ENCODE measurements at regions not wholly inside any gene's neighbourhood (a gene's known extent, or its start where the extent isn't known, plus 50 kb on each side); places are given as distances from the start of the nearest gene placed in this dataset.

DNA sequence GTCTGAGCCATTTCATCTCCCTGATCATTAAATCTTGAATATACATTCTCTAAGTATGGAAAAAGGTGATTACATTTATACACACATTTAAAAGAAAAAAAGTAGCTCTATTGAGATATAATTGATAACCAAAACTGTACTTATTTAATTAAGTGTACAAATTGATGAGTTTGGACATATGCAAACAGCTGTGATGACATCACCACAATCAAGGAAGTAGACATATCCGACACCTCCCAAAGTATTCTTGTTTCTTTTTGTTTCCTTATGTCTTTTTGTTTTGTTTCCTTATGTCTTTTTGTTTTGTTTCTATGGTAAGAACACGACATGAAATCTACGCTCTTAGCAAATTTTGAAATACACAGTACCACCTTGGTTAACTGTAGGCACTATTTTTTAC lies 1393.9 kb upstream of the MIR17HG start:
- TF ChIP-seq POLR2A (IDR thresholded peaks at IDR 0.05; ENCODE audit: low read depth, low read length) (no peak), POLR2AphosphoS5 (IDR thresholded peaks at IDR 0.05; ENCODE audit: low read depth, low read length) (no peak)

All from GM12892 (cell line).